Hepatocyte (in vitro differentiated cells): ENCODE measurements at regions not wholly inside any gene's neighbourhood (a gene's known extent, or its start where the extent isn't known, plus 50 kb on each side); places are given as distances from the start of the nearest gene placed in this dataset.

Source experiments
- CTCF ChIP-seq: fragments of 200-600 bp; sonication (generic); IDR thresholded peaks from 2 replicates; pipeline ENCODE4 v1.5.1; 2016; ENCODE audit warnings: antibody characterized with exemption, mild to moderate bottlenecking; ENCODE audit not compliant: poor library complexity
- EZH2phosphoT487 ChIP-seq: fragments of 200-600 bp; sonication (generic); IDR thresholded peaks from one replicate; pipeline ENCODE4 v1.6.1; 2018; ENCODE audit warnings: antibody characterized with exemption, mild to moderate bottlenecking, low read depth, moderate library complexity; ENCODE audit not compliant: unreplicated experiment, severe bottlenecking

GRCh38 chr5:120160124-120160895 lies 303.8 kb upstream of the PRR16 start:
- TF ChIP-seq CTCF, result no peak
- TF ChIP-seq EZH2phosphoT487, result no peak
